ENCODE measurements at regions not wholly inside any gene's neighbourhood (a gene's known extent, or its start where the extent isn't known, plus 50 kb on each side); places are given as distances from the start of the nearest gene placed in this dataset.

DNA sequence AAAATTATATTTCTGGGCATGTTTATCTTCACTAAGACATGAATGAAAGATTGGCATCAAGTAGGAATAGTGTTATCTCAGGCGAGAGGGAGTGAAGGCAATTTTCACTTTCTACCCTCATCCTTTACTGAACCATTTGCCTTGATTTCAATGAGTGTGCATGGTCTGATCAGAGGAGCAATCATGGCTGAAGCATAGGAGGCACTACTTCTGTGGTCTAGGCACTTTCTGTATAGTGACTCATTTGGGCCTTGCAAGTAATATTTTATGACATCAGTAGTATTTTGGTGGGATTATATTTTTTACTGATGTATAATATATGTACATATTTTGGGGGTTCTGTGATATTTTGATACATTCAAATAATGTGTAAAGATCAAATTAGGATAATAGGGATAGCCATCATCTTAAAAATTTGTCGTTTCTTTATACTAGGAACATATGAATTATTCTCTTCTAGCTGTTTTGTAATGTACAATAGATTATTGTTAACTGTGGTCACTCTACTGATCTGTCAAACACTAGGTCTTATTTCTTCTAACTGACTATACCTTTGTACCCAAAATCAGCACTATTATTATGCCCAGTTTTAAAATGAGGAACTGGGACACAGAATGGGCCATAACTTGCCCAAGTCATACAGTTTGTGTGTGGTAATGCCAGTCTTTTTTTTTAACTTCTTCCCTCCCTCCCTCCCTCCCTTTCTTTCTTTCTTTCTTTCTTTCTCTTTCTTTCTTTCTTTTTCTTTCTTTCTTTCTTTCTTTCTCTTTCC is 101.9 kb downstream of the RAB11FIP2 start:
- TF ChIP-seq, protein P1, sequence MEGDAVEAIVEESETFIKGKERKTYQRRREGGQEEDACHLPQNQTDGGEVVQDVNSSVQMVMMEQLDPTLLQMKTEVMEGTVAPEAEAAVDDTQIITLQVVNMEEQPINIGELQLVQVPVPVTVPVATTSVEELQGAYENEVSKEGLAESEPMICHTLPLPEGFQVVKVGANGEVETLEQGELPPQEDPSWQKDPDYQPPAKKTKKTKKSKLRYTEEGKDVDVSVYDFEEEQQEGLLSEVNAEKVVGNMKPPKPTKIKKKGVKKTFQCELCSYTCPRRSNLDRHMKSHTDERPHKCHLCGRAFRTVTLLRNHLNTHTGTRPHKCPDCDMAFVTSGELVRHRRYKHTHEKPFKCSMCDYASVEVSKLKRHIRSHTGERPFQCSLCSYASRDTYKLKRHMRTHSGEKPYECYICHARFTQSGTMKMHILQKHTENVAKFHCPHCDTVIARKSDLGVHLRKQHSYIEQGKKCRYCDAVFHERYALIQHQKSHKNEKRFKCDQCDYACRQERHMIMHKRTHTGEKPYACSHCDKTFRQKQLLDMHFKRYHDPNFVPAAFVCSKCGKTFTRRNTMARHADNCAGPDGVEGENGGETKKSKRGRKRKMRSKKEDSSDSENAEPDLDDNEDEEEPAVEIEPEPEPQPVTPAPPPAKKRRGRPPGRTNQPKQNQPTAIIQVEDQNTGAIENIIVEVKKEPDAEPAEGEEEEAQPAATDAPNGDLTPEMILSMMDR (conservative IDR thresholded peaks at IDR 0.05; ENCODE audit: low read depth, low read length), result no peak
- no peak for TF ChIP-seq EZH2 (IDR thresholded peaks at IDR 0.05; ENCODE audit: borderline replicate concordance, low read depth, low read length, poor library complexity, severe bottlenecking)

Data from A673 (cell line).